ENCODE measurements at regions not wholly inside any gene's neighbourhood (a gene's known extent, or its start where the extent isn't known, plus 50 kb on each side); places are given as distances from the start of the nearest gene placed in this dataset.

DNA sequence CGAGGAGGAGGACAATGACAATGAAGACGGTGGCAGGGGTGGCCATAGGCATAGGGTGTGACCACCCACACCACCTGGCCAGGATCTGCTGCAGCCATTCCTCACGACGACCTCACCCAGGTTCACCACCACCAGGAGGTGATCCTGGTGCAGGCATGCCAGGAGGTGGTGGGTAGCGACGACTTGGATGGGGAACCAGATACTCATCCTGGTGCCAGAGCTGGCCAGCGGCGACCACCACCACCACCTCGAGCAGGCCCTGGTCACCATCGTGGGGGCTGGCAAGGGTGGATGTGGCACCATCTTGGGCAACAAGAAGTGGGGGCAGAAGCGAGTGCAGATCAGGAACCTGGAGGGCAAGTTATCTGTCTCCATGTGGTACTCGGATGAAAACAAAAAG is 117.1 kb upstream of the NXPH2 start:
- BruUV-seq (replicated peaks), result no TSS peak
- ChIA-PET CTCF (no interaction called here), POLR2A (no interaction called here)
- H3K4me3 Mint-ChIP-seq (ENCODE audit: unreplicated experiment), result no peak overlapping the region
- no peak overlapping the region for H3K27ac Mint-ChIP-seq (ENCODE audit: unreplicated experiment)
- TF ChIP-seq, protein P1, sequence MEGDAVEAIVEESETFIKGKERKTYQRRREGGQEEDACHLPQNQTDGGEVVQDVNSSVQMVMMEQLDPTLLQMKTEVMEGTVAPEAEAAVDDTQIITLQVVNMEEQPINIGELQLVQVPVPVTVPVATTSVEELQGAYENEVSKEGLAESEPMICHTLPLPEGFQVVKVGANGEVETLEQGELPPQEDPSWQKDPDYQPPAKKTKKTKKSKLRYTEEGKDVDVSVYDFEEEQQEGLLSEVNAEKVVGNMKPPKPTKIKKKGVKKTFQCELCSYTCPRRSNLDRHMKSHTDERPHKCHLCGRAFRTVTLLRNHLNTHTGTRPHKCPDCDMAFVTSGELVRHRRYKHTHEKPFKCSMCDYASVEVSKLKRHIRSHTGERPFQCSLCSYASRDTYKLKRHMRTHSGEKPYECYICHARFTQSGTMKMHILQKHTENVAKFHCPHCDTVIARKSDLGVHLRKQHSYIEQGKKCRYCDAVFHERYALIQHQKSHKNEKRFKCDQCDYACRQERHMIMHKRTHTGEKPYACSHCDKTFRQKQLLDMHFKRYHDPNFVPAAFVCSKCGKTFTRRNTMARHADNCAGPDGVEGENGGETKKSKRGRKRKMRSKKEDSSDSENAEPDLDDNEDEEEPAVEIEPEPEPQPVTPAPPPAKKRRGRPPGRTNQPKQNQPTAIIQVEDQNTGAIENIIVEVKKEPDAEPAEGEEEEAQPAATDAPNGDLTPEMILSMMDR (IDR thresholded peaks at IDR 0.05; ENCODE audit: insufficient read depth in 1 of 2, low read depth in 1 of 2, low read length in 1 of 2, severe bottlenecking in 1 of 2, unreplicated experiment in 1 of 2), result no peak
- Histone ChIP-seq H3K4me1 (no peaks in the 10 kb centered on the region), H3K27me3 (replicated peaks; ENCODE audit: control insufficient read depth, insufficient read depth, low read length) (no peaks in the 10 kb centered on the region), H3K36me3 (ENCODE audit: control insufficient read depth, insufficient read depth, low read length) (no peaks in the 10 kb centered on the region), H3K9me3 (no peaks in the 10 kb centered on the region), H3K4me3 (ENCODE audit: low read depth, low read length) (no peak overlapping the region)
- H3K36me3 Mint-ChIP-seq (ENCODE audit: insufficient read depth, unreplicated experiment), result no peaks in the 10 kb centered on the region
- no peak for DNase-seq
- intact Hi-C loops (cut with micrococcal nuclease; ENCODE audit: unreplicated experiment), result no loop called here
- H3K9me3 Mint-ChIP-seq (ENCODE audit: unreplicated experiment), result no peaks in the 10 kb centered on the region
- peaks cover 11% of the 10 kb centered on the region for H3K27me3 Mint-ChIP-seq (ENCODE audit: insufficient read depth, unreplicated experiment)
- H3K4me1 Mint-ChIP-seq (ENCODE audit: low read depth, unreplicated experiment), result peaks cover 6% of the 10 kb centered on the region

DNA sequence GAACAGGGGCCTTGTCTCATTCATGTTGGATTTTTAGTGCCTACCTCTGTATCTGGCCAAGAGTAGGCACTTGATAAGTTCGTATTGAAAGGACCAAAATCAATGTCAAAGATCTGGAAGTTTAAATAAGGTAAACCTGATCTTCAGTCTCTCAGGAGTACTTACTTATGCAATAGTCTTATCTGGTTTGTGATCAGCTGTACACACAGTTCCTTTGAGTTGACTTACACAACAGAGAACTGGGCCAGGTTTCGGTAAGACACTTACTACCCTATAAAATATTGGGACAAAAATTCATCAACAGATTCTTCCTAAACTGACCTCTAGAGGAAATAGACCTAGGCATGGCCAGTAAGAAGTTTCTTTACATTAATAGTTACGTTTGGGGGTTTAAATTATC is 113.6 kb upstream of the NXPH2 start:
- H3K4me1 ChIP-seq, result no peaks in the 10 kb centered on the region
- no peak overlapping the region for H3K4me3 Mint-ChIP-seq (ENCODE audit: unreplicated experiment)
- no TSS peak for BruUV-seq (replicated peaks)

DNA sequence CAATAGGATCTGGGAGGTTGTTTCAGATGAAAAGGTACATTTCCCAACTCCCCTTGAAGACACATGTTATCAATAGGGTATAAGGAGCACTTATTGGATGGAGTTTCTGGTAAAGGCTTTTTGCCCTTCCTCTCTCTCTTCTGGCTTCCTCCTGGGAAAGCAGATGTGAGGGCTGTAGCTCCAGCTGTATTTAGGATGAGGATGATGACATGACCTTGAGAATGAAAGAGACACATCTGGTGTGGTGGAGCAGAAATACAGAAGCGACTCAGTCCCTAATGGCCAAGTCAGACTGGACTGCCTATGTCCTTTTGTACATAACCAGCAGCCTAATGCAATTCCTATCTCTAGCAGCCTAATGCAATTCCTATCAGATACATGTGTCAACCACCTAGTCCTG is 100.9 kb upstream of the NXPH2 start:
- ChIA-PET POLR2A (no interaction called here), CTCF (no interaction called here)
- TF ChIP-seq, protein P1 (IDR thresholded peaks at IDR 0.05; ENCODE audit: insufficient read depth in 1 of 2, low read depth in 1 of 2, low read length in 1 of 2, severe bottlenecking in 1 of 2, unreplicated experiment in 1 of 2), result no peak
- no peaks in the 10 kb centered on the region for H3K36me3 Mint-ChIP-seq (ENCODE audit: insufficient read depth, unreplicated experiment)
- H3K4me3 Mint-ChIP-seq (ENCODE audit: unreplicated experiment), result no peak overlapping the region
- Histone ChIP-seq H3K27me3 (replicated peaks; ENCODE audit: control insufficient read depth, insufficient read depth, low read length) (no peaks in the 10 kb centered on the region), H3K9me3 (no peaks in the 10 kb centered on the region), H3K36me3 (ENCODE audit: control insufficient read depth, insufficient read depth, low read length) (no peaks in the 10 kb centered on the region), H3K4me1 (no peaks in the 10 kb centered on the region), H3K4me3 (ENCODE audit: low read depth, low read length) (no peak overlapping the region)
- no peaks in the 10 kb centered on the region for H3K9me3 Mint-ChIP-seq (ENCODE audit: unreplicated experiment)
- H3K4me1 Mint-ChIP-seq (ENCODE audit: low read depth, unreplicated experiment), result no peaks in the 10 kb centered on the region
- DNase-seq, result no peak
- intact Hi-C loops (cut with micrococcal nuclease; ENCODE audit: unreplicated experiment), result no loop called here
- no peak overlapping the region for H3K27ac Mint-ChIP-seq (ENCODE audit: unreplicated experiment)
- peaks cover 13% of the 10 kb centered on the region for H3K27me3 Mint-ChIP-seq (ENCODE audit: insufficient read depth, unreplicated experiment)
- BruUV-seq (replicated peaks), result no TSS peak

More for the DNA sequence above, 113.6 kb upstream of the NXPH2 start:
- no peak for DNase-seq
- POLR2A ChIA-PET, result no interaction called here
- H3K27me3 ChIP-seq (replicated peaks; ENCODE audit: control insufficient read depth, insufficient read depth, low read length), result no peaks in the 10 kb centered on the region
- H3K27ac Mint-ChIP-seq (ENCODE audit: unreplicated experiment), result no peak overlapping the region
- intact Hi-C loops (cut with micrococcal nuclease; ENCODE audit: unreplicated experiment), result no loop called here
- CTCF ChIA-PET, result no interaction called here
- peaks cover 6% of the 10 kb centered on the region for H3K4me1 Mint-ChIP-seq (ENCODE audit: low read depth, unreplicated experiment)
- H3K27me3 Mint-ChIP-seq (ENCODE audit: insufficient read depth, unreplicated experiment), result peaks cover 13% of the 10 kb centered on the region
- TF ChIP-seq, protein P1 (IDR thresholded peaks at IDR 0.05; ENCODE audit: insufficient read depth in 1 of 2, low read depth in 1 of 2, low read length in 1 of 2, severe bottlenecking in 1 of 2, unreplicated experiment in 1 of 2), result no peak
- no peaks in the 10 kb centered on the region for H3K9me3 Mint-ChIP-seq (ENCODE audit: unreplicated experiment)
- no peaks in the 10 kb centered on the region for H3K36me3 Mint-ChIP-seq (ENCODE audit: insufficient read depth, unreplicated experiment)
- no peaks in the 10 kb centered on the region for H3K36me3 ChIP-seq (ENCODE audit: control insufficient read depth, insufficient read depth, low read length)
- no peak overlapping the region for H3K4me3 ChIP-seq (ENCODE audit: low read depth, low read length)
- H3K9me3 ChIP-seq, result no peaks in the 10 kb centered on the region

Data from Caco-2 (cell line).